IMR-90 (cell line): ENCODE measurements at regions not wholly inside any gene's neighbourhood (a gene's known extent, or its start where the extent isn't known, plus 50 kb on each side); places are given as distances from the start of the nearest gene placed in this dataset.
A peak's percentile ranks its signal among the peaks of the same experiment; 100 is the strongest.

Experiments used
- CEBPB ChIP-seq: IDR thresholded peaks from 2 replicates; pipeline ENCODE4 v1.6.1; 2012; ENCODE audit warnings: low read depth, low read length, improper control_type of control experiment
- CTCF ChIP-seq: conservative IDR thresholded peaks from 2 replicates; pipeline ENCODE4 v1.5.1; 2012; ENCODE audit warnings: mild to moderate bottlenecking, low read depth, low read length, improper control_type of control experiment
- FOS ChIP-seq: fragments of 150-350 bp; IDR thresholded peaks from 2 replicates; pipeline ENCODE4 v1.6.1; 2016; ENCODE audit warnings: low read depth, low read length
- MAFK ChIP-seq: IDR thresholded peaks from 2 replicates; pipeline ENCODE4 v1.6.1; 2012; ENCODE audit warnings: low read depth, low read length, improper control_type of control experiment
- MAZ ChIP-seq: IDR thresholded peaks from 2 replicates; pipeline ENCODE4 v1.6.1; 2012; ENCODE audit warnings: low read depth, mild to moderate bottlenecking, low read length, improper control_type of control experiment, moderate library complexity, borderline replicate concordance
- MXI1 ChIP-seq: IDR thresholded peaks from 2 replicates; pipeline ENCODE4 v1.6.1; 2012; ENCODE audit warnings: low read depth, mild to moderate bottlenecking, low read length, moderate library complexity, borderline replicate concordance
- NFE2L2 ChIP-seq: fragments of 150-350 bp; IDR thresholded peaks from 2 replicates; pipeline ENCODE4 v1.6.1; 2016; ENCODE audit warnings: low read depth, mild to moderate bottlenecking, low read length
- POLR2A ChIP-seq: IDR thresholded peaks from 2 replicates; pipeline ENCODE4 v1.6.1; 2012; ENCODE audit warnings: mild to moderate bottlenecking, low read depth, low read length
- RAD21 ChIP-seq: IDR thresholded peaks from 2 replicates; pipeline ENCODE4 v1.6.1; 2012; ENCODE audit warnings: low read length, improper control_type of control experiment
- RCOR1 ChIP-seq: IDR thresholded peaks from 2 replicates; pipeline ENCODE4 v1.6.1; 2012; ENCODE audit warnings: mild to moderate bottlenecking, low read length, improper control_type of control experiment; ENCODE audit not compliant: insufficient replicate concordance
- SMC3 ChIP-seq: fragments of 150-350 bp; IDR thresholded peaks from 2 replicates; pipeline ENCODE4 v1.6.1; 2016; ENCODE audit warnings: low read depth, mild to moderate bottlenecking, antibody characterized with exemption, low read length, moderate library complexity
- USF2 ChIP-seq: fragments of 150-350 bp; IDR thresholded peaks from 2 replicates; pipeline ENCODE4 v1.6.1; 2017; ENCODE audit warnings: mild to moderate bottlenecking, antibody characterized with exemption, low read length, low read depth

- TF ChIP-seq RCOR1 (no peak), POLR2A (no peak), CTCF (no peak), MXI1 (no peak), RAD21 (no peak), USF2 (no peak), FOS (no peak), SMC3 (no peak), MAZ (no peak), MAFK (peak; percentile 34; the same call in 1 of the 2 replicates), CEBPB (no peak), NFE2L2 (no peak; the same call in 1 of the 2 replicates)
These were observed 159.8 kb downstream of the SYK start for GRCh38 chr9:90961375-90961774.
